Activated gamma-delta T cell treated with anti-CD3 and anti-CD28 coated beads, Interleukin-2, amount 50 U/mL, for 16 hours (primary cell): ENCODE measurements at regions not wholly inside any gene's neighbourhood (a gene's known extent, or its start where the extent isn't known, plus 50 kb on each side); places are given as distances from the start of the nearest gene placed in this dataset.

ENCODE experiments used
- DNase-seq: peaks from one replicate; pipeline ENCODE4 v3.0.0-alpha.2; 2020; ENCODE audit warnings: low read depth

DNA sequence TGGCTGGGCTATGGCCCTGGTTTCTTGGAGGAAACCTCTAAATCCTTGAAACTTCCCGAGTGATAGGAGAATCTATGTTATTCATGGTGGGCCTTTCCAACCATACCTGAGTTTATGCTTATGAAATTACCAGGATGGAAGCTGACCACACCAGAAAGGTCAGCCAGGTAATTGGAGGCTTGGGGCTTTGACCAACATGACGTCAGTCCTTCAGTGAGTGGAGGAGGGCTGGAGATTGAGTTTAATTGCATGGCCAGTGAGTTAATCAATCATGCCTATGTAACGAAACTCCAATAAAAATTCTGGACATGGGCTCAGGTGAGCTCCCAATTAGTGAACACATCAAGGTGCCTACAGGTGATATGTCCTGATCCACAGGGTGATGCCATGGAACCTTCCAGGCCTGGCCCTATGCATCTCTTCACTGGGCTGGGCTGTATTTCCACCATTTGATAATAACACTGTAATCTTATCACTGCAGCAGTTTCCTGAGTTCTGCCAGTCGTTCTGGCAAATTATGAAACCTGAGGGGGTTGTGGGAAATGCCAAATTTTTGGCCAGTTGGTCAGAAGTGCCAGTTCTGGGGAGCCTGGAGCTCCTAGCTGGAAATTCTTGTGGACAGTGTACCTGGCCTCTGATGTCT is 106.5 kb downstream of the CDH26 start:
- no peak for DNase-seq

DNA sequence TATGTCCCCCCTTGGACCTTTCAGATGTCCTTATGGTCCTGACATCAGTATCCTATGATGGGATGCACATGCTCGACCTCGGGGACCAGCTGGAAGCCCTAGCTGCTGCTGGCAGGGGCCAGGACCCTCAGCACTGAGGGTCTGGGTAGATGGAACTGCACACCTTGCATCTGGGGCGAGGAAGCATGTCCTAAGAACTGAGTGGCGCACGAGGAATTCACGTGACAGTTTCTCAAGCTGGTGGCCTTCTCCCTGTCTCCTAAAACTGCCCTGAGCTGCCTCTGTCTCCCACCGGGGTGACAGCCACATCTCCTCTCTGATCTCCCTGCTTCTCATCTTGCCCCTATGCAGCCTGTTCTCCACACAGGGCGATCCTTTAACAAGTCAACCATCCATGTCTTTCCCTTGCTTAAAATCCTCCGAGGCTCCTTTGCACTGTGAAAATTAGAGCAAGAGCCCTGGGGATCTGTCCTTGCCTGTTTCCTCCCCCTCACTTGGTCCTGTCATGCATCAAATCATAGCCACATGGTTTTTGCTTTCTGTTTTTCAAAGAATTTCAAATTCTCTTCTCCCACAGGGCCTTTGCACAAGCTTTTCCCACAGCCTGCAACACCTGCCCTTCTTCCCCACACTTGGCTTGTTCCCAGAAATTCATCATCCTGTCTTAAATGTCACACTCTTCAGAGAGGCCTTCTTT is 107.7 kb downstream of the CDH26 start:
- no peak for DNase-seq

DNA sequence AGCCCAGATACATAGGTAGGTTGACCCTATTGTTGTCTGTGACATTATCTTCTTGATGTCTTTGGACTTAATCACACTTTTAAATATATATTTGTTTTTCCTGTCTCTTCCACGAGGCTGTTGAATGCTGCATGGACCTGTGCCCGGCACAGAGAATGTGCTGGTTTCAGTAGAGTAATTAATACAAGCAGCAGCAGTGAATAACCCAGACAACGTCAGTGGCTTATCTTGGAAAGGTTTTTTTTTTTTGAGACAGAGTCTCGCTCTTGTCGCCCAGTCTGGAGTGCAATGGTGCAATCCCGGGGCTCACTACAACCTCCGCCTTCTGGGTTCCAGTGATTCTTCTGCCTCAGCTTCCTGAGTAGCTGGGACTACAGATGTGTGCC is 108.2 kb downstream of the CDH26 start:
- no peak for DNase-seq

DNA sequence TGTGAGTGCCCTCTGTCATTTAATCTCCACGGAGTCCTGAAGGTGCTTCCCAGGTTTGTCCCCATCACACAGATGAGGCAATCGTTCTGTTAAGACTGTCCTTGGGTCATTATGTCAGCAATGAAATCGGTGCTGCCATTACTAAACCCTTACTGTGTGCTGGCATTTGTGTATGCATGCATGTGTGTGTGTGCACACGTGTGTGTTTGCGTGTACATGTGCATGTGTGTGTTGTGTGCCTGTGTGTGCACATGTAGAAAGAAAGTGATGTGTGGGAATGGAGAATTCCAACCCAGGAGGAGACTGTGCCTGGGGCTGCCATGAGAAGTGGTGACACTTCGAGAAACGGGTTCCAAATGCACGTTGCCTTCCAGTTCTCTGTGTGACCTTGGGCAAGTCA is 110.3 kb downstream of the CDH26 start:
- no peak for DNase-seq

DNA sequence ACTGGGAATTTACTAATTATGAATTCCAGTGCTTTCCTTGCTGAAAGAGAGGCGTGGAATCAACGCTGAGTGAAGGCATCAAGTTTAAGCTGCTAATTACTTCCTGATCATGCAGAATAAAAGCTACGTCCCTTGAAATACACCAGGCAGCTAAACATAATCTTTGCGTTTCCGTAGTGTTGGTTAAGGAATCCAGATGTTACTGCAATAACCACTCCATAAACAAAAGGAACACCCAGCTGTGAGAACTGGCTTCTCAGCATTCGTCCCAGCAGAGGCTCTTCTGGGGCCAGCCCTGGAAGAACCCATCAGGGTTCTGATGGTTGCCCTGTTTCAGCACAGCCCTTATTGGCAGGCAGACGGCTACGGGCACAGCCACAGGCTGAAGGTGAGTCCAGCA is 111.4 kb downstream of the CDH26 start:
- no peak for DNase-seq

DNA sequence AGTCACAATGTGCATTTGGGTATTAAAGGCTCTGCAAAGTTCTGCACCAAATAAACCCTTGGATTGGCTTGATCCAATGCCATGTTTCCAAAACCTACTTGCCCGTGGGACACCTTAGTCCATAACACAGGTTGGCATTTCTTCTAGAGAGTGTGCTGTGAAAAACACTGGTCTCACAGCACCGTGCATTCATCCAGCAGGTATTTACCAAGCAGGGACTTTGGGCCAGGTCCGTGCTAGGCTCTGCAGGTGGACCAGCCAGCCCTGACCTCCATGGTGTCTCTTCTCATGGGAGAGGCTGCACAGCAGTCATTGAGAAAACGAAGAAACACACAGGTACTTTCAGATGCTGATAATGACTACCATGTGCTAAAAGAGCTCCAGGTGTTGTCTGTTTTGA is 112.6 kb downstream of the CDH26 start:
- DNase-seq, result no peak

DNA sequence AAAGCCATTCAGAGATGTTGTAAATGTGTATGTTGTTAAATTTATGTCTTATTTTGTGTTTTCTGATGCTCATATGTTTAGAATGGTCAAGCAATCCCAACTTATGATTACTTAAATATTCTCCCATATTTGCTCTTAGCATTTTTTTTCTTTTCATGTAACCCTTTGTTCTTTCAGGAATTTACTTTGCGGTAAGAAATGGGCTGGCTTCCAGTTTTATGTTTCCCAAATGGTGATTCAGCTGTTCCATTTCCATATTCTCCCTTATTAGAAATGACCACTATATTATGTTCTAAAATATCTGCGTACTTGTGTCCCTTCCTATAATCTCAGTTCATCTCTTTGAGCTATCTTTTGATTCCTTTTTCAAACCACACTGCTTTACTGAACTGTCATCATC is 113.7 kb downstream of the CDH26 start:
- DNase-seq, result no peak

DNA sequence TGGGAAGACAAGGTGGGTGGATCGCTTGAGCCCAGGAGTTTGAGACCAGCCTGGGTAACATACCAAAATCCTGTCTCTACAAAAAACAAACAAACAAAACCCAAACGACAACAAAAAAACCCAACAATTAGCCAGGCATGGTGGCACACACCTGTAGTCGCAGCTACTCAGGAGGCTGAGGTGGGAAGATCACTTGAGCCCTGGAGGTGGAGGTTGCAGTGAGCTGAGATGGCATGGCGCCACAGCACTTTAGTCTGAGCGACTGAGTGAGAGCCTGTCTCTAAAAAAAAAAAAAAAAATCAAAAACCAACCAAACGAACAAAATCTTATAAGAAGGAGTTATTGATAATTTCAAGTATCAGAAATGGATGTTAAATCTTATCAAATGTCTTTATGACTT is 114.9 kb downstream of the CDH26 start:
- DNase-seq, result no peak

DNA sequence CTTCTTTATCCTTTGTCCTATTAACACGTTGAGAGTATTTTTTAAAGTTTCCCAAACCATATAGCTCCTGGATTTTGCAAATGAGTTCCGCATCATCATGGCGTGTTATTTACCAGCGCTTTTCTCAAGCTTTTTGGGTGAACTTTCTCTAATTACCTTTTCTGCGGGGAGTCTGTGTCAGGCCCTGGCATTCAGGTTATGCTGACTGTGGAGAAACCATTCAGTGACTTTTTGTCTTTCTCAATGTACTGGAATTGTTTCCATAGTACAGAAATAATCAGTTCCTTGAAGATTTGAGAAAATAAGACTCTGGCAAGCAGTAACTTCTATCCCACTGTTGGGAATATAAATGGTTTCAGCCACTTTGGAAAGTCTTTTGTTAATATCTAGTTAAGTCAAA is 115.3 kb downstream of the CDH26 start:
- DNase-seq, result no peak

DNA sequence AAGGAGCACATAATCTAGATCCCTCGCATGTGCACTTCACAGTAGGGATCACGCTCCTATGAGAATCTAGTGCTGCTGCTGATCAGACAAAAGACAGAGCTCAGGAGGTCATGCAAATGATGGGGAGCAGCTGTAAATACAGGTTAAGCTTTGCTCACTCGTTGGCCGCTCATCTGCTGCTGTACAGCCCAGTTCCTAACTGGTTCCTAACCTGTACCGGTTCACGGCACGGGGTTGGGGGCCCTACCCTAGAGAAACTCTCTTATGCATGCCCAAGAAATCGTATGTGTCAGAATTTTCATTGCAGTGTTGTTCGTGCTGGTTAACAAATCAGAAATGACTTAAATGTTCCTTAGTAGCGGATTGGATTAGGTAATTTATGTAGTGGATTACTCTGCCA is 116.1 kb downstream of the CDH26 start:
- DNase-seq, result no peak

DNA sequence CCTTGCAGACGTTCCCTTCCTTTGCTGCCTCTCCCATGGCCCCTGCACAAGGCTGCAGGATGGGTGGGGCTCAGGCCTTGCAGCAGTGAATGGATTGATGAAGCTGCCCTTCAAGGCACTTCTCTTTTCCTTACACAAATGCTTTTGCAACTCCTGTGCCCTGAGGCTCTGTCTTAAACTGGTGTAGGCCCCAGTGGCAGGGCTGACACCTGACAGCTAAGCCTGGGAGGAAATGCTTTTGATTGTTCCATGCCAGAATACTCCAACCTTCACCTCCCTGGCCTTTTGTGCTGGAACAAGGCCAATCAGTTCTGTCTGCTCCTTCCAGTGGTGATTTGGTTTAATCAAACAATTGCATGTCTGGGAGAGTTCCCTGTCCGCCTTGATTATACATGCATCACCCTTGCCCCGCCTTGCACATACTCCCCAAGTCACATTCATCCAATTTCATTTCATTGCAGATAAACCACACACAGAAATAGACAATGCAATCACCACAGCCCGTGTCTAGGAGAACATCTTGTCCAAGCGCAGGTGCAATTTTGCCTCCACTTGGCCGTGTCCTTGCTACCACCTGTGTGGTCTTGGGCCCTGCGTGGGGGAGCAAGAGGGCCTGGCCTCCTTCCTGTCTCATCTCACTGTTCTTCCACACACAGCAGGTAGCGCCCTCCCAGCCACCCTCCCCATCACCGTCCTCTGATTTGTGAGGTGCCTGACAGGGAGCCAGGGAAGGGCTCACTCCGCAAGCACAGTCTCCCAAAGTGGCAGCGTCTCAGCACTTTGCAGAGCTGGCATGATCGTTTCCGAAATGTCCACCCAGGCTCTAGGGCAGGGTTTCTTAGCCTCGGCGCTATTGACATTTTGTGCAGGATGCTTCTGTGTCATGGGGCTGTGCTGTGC is 120.4 kb downstream of the CDH26 start:
- no peak for DNase-seq

DNA sequence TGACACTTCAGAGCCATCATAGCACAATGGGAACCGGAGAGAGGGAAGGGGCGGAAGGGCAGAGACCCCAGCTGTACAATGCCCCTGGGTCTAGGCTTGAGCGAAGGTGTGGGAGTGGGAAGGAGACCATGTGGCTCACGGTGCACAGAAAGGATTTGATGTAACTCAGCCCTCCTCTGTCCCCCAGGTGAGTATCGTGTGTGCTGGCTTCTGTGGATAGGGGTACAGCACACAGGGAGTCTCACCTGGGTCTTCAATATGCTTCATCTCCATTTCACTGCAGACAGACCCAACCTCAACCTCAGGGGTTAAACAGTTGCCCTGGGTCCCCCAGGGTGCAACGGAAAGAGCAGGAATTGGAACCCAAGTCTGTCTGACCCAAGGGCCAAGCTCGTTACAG is 122.2 kb downstream of the CDH26 start:
- no peak for DNase-seq

DNA sequence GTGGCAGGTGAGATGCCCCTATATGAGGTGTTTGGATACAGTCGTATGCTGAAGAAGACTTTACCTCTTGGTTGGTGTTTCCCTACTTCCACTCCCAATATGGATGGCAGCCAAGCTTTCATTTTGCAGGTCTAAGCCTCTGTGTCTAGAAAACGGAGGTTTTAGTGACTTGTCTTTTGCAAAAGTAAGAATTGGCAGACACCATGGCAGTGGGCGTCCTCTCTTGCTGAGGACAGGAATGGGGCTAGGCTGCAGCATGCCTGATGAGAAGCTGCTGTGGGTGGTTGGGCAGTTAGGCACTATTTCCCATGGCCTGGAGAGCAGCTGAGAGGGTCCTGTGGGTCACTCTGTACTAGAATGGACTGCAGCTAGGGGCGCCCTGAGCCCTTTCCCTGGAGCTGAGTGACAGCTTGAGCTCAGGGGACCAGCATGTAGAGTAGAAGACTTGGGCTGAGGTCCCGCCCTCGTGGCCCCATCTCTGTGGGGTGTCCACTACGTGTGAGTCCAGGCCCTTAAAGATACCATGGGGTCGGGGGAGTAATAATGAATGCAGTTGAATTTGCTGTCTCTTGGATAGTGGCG is 127.4 kb downstream of the CDH26 start:
- DNase-seq, result no peak

DNA sequence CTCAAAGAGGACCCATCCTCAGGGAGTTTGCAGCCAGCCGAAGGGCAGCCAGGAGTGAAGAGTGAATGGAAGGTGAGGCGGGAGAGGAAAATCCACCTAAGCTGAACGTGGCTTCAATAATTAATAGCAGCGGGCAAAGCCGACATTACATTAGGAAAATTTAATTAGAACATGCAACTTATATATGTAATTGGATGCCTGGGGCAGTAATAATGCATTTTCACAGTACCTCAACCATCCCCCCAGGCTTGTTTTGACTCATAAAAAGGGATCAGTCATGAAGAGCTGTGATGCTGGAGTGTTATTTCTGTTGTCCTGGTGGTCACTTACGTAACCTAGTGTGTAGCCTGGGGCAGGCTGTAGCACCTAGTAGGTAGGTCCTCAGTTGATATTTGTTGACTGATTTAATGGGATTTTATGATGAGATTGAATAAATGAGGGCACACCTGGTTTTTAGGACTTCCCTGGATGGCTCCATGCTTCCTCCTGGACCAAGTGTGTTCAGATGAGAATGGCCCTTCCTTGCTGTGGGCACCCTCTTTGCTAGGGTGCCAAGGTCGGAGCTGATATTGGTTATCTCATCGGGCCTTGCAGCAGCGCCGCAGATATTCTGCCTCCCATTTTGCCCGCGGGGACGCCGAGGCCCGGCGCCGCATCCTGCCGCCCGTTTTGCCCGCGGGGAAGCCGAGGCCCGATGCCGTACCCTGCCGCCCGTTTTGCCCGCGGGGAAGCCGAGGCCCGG is 128.8 kb downstream of the CDH26 start:
- no peak for DNase-seq

DNA sequence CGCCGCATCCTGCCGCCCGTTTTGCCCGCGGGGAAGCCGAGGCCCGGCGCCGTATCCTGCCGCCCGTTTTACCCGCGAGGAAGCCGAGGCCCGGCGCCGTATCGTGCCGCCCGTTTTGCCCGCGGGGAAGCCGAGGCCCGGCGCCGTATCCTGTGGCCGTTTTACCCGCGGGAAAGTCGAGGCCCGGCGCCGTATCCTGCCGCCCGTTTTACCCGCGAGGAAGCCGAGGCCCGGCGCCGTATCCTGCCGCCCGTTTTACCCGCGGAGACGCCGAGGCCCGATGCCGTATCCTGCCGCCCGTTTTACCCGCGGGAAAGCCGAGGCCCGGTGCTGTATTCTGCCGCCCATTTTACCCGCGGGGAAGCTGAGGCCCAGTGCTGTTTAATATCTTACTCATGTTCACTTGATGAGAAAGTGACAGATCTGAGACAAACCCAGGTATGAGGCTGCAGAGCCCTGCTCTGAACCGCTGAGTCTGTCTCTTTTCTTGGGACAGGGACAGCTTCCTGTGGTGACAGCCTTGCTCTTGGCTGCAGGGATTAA is 129.4 kb downstream of the CDH26 start:
- no peak for DNase-seq

DNA sequence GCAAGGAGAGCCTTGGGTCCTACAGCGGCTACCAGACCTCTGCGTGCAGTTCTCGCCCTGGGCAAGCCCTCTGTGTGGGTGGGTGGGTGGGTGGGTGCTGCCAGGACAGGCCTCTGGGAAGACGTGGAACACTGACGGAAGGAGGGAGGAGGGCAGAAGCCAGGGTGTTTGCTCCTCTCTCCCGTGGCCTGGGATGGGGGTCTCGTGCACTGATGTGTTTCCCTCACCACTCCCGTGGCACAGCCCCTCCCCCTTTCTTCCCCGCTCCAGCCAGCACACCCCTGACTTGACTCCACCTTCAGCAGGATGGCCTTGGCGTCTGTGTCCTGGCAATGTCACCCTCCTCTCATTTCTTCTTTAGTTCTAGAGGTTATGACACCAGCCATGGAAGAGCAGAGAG is 130.0 kb downstream of the CDH26 start:
- DNase-seq, result no peak

DNA sequence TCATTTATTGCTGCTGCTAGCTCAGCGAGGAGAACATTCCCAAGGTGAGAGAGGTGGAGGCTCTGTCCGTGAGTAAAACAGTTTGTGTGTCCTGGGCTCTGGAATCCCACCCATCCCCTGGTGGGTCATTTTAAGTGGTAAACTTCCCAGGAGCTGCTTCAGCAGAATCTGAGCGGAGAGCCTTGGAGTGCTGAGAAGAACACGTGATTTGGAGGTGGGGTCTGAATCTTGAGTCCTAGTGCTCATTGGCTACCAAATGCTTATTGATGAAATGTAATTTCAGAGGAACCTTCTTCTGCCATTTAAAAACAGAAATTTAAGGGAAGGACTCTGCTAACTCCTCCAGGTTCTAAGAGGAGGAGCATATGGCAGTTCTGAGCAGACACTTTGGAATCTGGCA is 132.4 kb downstream of the CDH26 start:
- DNase-seq, result no peak

DNA sequence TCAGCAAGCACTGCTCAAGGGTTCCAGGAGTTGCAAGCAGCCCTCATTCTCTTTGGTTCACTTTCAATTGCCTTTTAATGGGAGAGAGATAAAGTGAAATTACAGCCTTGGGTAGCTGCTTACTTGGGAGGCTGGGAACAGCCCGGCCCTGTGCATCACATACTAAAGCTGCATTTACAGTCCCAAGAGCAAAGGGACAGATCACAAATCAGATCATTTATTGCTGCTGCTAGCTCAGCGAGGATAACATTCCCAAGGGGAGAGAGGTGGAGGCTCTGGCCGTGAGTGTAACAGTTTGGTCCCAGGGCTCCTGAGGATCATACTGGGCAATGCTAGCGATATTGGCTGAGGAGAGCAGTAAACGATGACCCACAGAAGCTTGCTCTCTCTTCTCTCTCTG is 133.1 kb downstream of the CDH26 start:
- DNase-seq, result no peak

DNA sequence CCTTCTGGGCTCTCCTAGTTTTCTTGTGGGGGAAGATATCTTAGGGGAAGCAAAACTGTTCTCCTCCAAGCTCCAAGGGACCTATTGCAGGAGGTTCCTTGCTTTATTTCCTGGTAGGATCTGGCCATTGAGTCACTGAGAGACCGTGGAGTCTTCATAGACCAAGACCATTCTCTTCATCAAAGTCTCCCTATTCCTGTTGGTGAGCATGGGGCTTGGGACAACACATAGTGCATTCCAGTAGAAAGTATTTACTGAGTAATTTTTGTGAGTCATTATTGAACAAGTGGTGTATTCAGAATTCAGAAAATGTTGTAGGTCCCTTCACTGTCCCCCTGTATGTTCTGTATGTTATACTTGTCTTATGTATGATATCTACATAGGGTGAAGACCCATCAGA is 133.6 kb downstream of the CDH26 start:
- no peak for DNase-seq

DNA sequence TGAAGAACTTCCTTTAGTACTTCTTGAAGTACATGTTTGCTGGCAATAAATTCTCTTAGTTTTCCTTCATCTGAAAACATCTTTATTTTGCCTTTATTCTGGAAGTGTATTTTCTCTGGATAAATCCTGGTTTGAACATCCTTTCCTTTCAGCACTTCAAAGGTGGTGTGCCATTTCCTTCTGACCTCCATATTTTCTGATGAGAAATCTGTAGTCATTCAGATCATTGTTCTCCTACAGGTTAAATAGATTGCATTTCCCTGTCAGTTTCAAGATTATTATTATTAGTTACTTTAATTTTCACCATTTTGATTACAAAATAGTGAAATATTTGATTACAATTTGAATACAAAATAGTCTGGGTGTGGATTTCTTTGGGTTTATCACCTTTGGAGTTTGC is 134.5 kb downstream of the CDH26 start:
- no peak for DNase-seq

DNA sequence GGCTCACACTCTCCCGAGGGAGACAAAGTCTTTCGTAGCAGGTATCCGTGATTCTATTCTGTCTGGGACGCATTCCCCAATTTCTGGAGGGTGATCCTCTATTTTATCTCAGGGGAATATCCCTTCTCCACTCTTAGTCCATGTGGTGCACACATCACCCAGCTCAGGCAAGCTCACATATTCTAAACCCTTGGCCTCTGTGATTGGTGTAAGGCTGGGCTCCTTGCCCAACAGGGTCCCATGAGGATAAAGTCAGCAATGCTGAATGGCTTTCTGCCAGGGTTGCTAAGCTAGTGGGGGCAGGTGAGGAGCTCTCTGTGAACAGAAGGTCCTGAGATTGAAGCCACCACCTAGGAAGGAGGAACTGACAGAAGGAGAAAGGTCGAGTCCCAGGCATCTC is 137.2 kb downstream of the CDH26 start:
- no peak for DNase-seq

DNA sequence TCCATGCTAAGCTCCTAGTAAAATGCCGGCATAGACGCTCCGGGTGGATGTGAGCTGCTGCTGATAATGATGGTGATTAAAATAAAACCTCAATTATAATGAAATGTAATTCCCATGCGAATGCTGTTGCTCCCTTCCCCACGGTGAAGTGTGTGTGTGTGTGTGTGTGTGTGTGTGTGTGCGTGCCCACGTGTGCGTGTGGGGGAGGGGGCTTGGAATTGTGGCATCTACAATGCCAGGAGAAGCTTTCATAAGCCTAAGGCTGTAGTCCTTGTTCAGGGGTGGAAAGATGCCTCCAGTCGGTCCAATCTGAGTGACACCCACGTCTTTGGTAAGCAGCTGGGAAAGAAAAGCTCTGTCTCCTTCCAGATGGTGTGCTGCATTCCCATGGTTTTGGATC is 137.9 kb downstream of the CDH26 start:
- no peak for DNase-seq
